NT2/D1 (cell line): ENCODE measurements at regions not wholly inside any gene's neighbourhood (a gene's known extent, or its start where the extent isn't known, plus 50 kb on each side); places are given as distances from the start of the nearest gene placed in this dataset.

ENCODE experiments used
- YY1 ChIP-seq: IDR thresholded peaks from 2 replicates; pipeline ENCODE4 v1.6.1; 2011; ENCODE audit not compliant: insufficient read length, insufficient read depth
- ZNF274 ChIP-seq: IDR thresholded peaks from 2 replicates; pipeline ENCODE4 v1.6.1; 2011; ENCODE audit warnings: mild to moderate bottlenecking, low read depth, low read length

DNA sequence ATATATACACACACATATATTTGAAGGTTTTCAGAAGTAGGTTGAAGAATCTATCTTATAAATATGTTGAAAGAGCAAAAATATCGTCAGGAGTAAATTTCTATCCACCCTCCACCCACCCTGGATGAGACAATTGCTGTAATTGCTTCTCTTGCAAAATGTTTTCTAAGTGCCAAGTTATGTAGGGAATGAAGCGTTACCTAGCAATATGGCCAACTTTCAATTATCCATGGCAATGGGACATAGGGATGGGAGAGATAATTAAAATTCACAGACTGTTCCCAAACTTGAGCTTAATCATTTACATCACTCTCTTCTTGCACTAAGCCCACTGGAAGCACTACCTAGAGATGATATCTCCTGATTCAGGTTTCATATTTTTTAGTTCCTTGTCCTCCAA, 806.2 kb upstream of the RAG2 start:
- no peak for TF ChIP-seq ZNF274
- no peak for TF ChIP-seq YY1
